DOHH2 (cell line): ENCODE measurements at regions not wholly inside any gene's neighbourhood (a gene's known extent, or its start where the extent isn't known, plus 50 kb on each side); places are given as distances from the start of the nearest gene placed in this dataset.

Experiments
- CTCF ChIP-seq: fragments of 200-600 bp; sonication (generic); IDR thresholded peaks from one replicate; pipeline ENCODE4 v1.5.1; 2014; ENCODE audit warnings: antibody characterized with exemption, mild to moderate bottlenecking, low read depth, low read length; ENCODE audit not compliant: poor library complexity, severe bottlenecking
- EZH2phosphoT487 ChIP-seq: fragments of 200-600 bp; sonication (generic); IDR thresholded peaks from 2 replicates; pipeline ENCODE4 v1.6.1; 2017; ENCODE audit warnings: borderline replicate concordance, mild to moderate bottlenecking, antibody characterized with exemption, low read length, moderate library complexity, mixed read lengths

GRCh38 chr1:163540727-163541126, 219.0 kb downstream of the NUF2 start:
- TF ChIP-seq CTCF (no peak), EZH2phosphoT487 (no peak)
